Astrocyte of the spinal cord (primary cell): ENCODE measurements at regions not wholly inside any gene's neighbourhood (a gene's known extent, or its start where the extent isn't known, plus 50 kb on each side); places are given as distances from the start of the nearest gene placed in this dataset.

Experiments
- DNase-seq: peaks from one replicate; pipeline ENCODE4 v3.0.0; 2011; ENCODE audit warnings: low read depth, low spot score
- H3K4me3 ChIP-seq: 2 replicates; pipeline ENCODE4 v1.5.1; 2011; ENCODE audit warnings: low read depth, mild to moderate bottlenecking, low read length, moderate library complexity
- in situ Hi-C: cut with HindIII; loops from 2 replicates; pipeline ENCODE4 v1.10.0; 2017; ENCODE audit warnings: low sequenced_read_pairs
- TF ChIP-seq, protein P1 (sequence below): IDR thresholded peaks from 2 replicates; pipeline ENCODE4 v1.5.1; 2012; ENCODE audit warnings: low read depth, mild to moderate bottlenecking, low read length, inconsistent platforms

DNA sequence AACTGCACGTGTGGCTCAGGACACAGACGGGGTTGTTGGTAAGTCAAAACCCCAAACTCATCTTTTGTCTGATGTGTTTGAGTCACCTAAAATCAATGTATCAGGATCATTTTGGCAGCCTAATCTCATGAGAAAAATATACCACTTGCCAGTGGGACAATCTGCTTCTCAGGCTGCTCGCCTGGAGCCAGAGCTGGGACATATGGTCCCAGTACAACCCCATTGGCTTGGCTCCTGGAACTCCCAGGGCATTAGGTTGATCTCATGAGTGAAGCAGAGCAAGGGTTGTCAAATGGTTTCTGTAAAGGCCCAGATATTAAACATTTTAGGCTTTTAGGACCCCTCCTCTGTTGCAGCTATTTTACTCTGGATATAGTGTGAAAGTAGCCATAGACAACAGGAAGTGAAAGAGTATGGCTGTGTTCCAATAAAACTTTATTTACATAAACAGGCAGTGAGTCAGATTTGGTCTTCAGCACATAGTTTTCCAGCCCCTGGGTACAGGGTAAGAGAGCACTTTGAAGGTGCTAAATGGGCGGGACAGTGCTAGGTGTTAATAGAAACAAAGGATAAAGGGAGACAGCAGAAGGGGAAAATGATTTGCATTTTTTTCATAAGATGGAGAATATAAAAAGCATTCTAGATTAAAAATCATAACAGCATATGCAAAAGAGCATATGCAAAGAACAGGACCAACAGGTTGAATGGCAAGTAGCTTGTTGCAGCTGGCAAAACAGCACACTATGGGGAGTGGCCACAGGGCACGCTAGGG is 290.8 kb downstream of the KCNS3 start:
- no peak for DNase-seq
- TF ChIP-seq, protein P1, sequence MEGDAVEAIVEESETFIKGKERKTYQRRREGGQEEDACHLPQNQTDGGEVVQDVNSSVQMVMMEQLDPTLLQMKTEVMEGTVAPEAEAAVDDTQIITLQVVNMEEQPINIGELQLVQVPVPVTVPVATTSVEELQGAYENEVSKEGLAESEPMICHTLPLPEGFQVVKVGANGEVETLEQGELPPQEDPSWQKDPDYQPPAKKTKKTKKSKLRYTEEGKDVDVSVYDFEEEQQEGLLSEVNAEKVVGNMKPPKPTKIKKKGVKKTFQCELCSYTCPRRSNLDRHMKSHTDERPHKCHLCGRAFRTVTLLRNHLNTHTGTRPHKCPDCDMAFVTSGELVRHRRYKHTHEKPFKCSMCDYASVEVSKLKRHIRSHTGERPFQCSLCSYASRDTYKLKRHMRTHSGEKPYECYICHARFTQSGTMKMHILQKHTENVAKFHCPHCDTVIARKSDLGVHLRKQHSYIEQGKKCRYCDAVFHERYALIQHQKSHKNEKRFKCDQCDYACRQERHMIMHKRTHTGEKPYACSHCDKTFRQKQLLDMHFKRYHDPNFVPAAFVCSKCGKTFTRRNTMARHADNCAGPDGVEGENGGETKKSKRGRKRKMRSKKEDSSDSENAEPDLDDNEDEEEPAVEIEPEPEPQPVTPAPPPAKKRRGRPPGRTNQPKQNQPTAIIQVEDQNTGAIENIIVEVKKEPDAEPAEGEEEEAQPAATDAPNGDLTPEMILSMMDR, result no peak
- in situ Hi-C loops, result no loop called here
- no peak overlapping the region for H3K4me3 ChIP-seq

DNA sequence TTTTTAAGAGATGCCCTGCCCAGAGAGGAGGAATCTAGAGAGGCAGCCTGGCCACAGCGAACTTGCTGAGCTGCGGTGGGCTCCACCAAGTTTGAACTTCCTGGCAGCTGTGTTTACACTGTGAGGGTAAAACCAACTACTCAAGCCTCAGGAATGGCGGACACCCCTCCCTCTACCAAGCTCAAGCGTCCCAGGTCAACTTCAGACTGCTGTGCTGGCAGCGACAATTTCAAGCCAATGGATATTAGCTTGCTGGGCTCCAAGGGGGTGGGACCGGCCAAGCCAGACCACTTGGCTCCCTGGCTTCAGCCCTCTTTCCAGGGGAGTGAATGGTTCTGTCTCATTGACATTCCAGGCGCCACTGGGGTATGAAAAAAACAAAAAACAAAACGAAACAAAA is 289.4 kb downstream of the KCNS3 start:
- TF ChIP-seq, protein P1, result no peak
- no peak overlapping the region for H3K4me3 ChIP-seq
- peak; percentile 29 for DNase-seq
- in situ Hi-C loops, result no loop called here

DNA sequence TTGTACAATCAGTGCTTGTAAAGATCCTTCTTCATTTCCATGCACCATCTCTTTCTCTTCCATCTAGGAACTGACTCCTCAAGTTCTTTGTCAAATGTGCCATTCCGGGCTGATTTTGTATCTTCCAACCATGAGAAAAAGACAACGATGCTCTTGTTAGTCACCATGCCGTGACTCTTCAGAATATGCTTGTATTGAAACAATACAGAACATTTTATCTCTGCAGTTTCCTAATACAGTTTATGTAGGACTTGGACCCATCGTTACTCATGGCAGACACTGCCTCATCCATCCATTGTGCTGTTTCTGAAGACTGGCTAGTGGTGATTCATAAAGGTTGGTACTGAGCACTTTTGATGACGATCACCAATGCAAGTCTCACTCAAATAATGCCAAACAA is 283.2 kb downstream of the KCNS3 start:
- no peak overlapping the region for H3K4me3 ChIP-seq
- TF ChIP-seq, protein P1, result no peak
- in situ Hi-C loops, result no loop called here
- no peak for DNase-seq

DNA sequence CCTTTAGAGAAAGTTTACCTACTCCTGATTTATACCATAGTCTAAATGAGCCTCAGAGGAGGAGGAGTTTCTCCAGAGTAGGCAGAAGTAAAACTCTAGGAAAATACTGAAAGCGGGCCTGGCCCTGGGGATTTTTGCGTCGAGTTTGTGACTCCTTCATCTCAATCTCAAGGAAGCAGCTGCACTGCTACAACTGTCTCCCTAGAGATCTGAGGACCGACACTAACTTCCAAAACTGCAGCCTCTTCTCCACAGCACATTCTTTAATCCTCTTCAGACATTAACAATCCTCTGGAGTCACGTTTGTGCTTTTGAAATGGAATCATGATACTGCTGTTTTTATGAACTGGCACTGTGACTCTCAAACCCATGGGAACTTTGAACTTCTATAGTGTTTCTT is 281.4 kb downstream of the KCNS3 start:
- TF ChIP-seq, protein P1, result no peak
- no peak for DNase-seq
- H3K4me3 ChIP-seq, result no peak overlapping the region
- in situ Hi-C loops, result no loop called here

DNA sequence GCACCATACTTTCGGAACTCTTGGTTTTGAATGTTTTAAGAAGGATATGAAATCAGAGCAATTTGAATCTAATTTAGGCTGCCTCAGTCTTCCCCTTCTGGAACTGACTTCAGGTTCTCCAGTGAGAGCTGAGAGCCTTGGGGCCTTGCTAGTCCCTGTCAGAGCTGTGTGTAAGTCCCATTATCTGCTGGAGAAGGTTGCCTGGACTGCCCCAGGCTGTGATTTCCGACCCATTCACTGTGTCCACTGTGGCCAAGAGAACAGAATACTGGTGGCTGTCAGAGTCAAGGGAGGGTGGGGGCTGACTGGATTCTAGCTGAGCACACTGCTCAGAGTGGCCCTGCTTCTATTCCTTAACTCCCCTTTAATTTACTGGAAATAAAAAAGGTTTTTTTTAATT is 278.0 kb downstream of the KCNS3 start:
- DNase-seq, result no peak
- in situ Hi-C loops, result no loop called here
- TF ChIP-seq, protein P1, result no peak
- H3K4me3 ChIP-seq, result no peak overlapping the region

DNA sequence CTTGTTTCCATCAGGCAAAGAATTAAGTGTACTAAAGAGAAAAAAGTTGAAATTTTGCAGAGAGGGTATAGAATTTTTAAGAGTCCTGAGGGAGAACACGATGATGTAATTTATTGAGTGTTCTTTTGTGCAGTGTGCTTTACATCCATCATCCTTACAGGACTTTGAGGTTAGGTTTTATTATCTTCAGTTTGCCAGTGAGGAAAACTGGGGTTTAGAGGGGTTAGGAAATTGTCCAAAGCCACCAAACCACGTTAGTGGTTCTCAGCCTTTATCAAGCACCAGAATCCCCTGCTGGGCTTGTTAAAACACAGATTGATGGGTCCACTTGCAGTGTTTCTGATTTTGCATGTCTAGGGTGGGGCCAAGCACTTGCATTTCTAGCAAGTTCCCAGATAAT is 277.5 kb downstream of the KCNS3 start:
- in situ Hi-C loops, result no loop called here
- no peak for DNase-seq
- no peak overlapping the region for H3K4me3 ChIP-seq
- TF ChIP-seq, protein P1, result no peak
